ENCODE measurements at regions not wholly inside any gene's neighbourhood (a gene's known extent, or its start where the extent isn't known, plus 50 kb on each side); places are given as distances from the start of the nearest gene placed in this dataset.

DNA sequence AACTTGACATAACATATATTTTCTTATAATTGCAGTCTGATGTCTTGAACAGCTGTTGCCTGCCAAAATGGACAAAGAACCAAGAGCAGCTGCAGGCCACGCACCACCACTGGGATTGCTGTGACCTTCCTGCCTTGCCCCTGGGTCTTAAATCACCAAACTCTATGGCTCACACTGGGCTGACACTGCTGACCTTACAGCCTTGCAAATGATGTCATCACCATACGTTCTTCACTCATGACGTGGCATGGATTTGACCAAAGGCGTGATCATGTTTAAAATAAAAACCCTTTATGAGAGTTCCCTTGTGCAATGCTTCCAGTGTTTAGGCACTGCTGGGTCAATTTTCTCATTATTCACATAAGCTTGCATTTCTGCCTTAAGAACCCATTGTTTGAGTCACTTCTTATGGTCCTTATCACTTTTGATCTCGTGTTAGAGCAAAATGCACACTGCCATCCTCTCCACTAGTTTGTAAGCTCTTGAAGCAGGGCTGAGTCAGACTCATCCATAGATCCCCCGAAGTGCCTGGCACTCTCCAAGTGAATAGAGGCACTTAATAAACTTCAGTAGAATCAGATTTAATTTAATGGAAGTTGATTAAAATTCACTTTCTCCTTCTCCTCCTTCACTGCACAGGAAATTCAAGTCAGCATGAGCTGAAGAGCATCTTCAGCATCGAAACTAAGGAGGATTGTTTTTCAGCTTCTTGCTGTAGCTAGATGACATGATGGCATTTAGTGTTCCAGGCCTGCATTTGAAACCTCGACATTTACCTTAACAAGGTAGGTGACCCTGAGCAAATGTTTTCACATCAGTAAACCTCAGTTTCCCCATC is 132.4 kb upstream of the PZP start:
- Histone ChIP-seq H3K9ac (ENCODE audit: extremely low read depth, insufficient read length, low read length) (no peak overlapping the region), H4K91ac (ENCODE audit: insufficient read length, low read depth, low read length) (no peak overlapping the region), H3K14ac (ENCODE audit: insufficient read depth, low read length) (no peak overlapping the region), H3K27me3 (ENCODE audit: insufficient read depth, low read length) (no peaks in the 10 kb centered on the region), H3K27ac (ENCODE audit: insufficient read length, low read depth, low read length) (no peak overlapping the region), H2BK12ac (ENCODE audit: insufficient read length, low read depth, low read length) (no peak overlapping the region), H4K5ac (ENCODE audit: insufficient read length, low read depth, low read length) (no peak overlapping the region), H3K79me2 (ENCODE audit: insufficient read depth, low read length) (no peaks in the 10 kb centered on the region), H2AFZ (ENCODE audit: low read length) (no peak overlapping the region), H3K23me2 (ENCODE audit: insufficient read length, low read depth, low read length, poor library complexity, severe bottlenecking) (no peaks in the 10 kb centered on the region), H2BK5ac (ENCODE audit: insufficient read length, low read length) (no peak overlapping the region), H3K56ac (ENCODE audit: insufficient read length, low read depth, low read length) (no peak overlapping the region), H3K23ac (ENCODE audit: insufficient read length, low read depth, low read length) (no peak overlapping the region), H3K4me2 (ENCODE audit: insufficient read depth, insufficient read length, low read length) (no peak overlapping the region), H4K20me1 (ENCODE audit: control insufficient read depth, insufficient read depth, insufficient read length) (no peaks in the 10 kb centered on the region), H3T11ph (ENCODE audit: low read length) (no peak overlapping the region), H3K4me1 (ENCODE audit: insufficient read depth, low read length) (no peaks in the 10 kb centered on the region), H2BK20ac (ENCODE audit: low read depth, low read length, poor library complexity, severe bottlenecking) (no peak overlapping the region), H4K8ac (replicated peaks; ENCODE audit: insufficient read length, low read depth, low read length) (no peak overlapping the region), H2BK120ac (ENCODE audit: low read depth, low read length, poor library complexity, severe bottlenecking) (no peak overlapping the region), H3K9me3 (ENCODE audit: control insufficient read depth, low read depth, low read length) (no peaks in the 10 kb centered on the region), H3K79me1 (ENCODE audit: insufficient read depth, low read depth, low read length, poor library complexity, severe bottlenecking) (no peaks in the 10 kb centered on the region), H2BK15ac (ENCODE audit: low read depth, low read length) (no peak overlapping the region), H3K4ac (ENCODE audit: low read depth, low read length) (no peak overlapping the region), H3K18ac (ENCODE audit: insufficient read length, low read depth, low read length) (no peak overlapping the region), H2AK5ac (ENCODE audit: insufficient read length, low read length) (no peak overlapping the region)
- no CpG with 5 or more reads among the region's 8 CpGs for WGBS (ENCODE audit: extremely low coverage, insufficient read length, low lambda C conversion rate)
- Mint-ChIP-seq H3K27ac (no peak overlapping the region), H3K4me3 (no peak overlapping the region), H3K36me3 (ENCODE audit: insufficient read depth in 1 of 3, low read depth in 3 of 3) (peaks cover 6 to 17% (median 12%) of the 10 kb centered on the region in 3 experiments), H3K9me3 (peaks cover 10 to 15% of the 10 kb centered on the region in 2 experiments), H3K4me1 (peaks cover 0 to 2% of the 10 kb centered on the region in 2 experiments; a peak in 1 of 4 replicates), H3K27me3 (ENCODE audit: low read depth) (peaks cover 2% of the 10 kb centered on the region; the same call in 1 of the 2 replicates)
- no peak for DNase-seq
- TF ChIP-seq, protein P1, sequence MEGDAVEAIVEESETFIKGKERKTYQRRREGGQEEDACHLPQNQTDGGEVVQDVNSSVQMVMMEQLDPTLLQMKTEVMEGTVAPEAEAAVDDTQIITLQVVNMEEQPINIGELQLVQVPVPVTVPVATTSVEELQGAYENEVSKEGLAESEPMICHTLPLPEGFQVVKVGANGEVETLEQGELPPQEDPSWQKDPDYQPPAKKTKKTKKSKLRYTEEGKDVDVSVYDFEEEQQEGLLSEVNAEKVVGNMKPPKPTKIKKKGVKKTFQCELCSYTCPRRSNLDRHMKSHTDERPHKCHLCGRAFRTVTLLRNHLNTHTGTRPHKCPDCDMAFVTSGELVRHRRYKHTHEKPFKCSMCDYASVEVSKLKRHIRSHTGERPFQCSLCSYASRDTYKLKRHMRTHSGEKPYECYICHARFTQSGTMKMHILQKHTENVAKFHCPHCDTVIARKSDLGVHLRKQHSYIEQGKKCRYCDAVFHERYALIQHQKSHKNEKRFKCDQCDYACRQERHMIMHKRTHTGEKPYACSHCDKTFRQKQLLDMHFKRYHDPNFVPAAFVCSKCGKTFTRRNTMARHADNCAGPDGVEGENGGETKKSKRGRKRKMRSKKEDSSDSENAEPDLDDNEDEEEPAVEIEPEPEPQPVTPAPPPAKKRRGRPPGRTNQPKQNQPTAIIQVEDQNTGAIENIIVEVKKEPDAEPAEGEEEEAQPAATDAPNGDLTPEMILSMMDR (conservative IDR thresholded peaks at IDR 0.05), result no peak; the same call in 2 of the 3 replicates

All from H9 (cell line).